H9 (cell line): ENCODE measurements at regions not wholly inside any gene's neighbourhood (a gene's known extent, or its start where the extent isn't known, plus 50 kb on each side); places are given as distances from the start of the nearest gene placed in this dataset.

Experiments
- DNase-seq: peaks from one replicate; pipeline ENCODE4 v3.0.0-alpha.2; 2017
- H2AFZ ChIP-seq: one replicate; pipeline ENCODE4 v1.6.1; 2013; ENCODE audit warnings: mild to moderate bottlenecking, low read length, control low read depth, moderate library complexity
- H2AK5ac ChIP-seq: 2 replicates; pipeline ENCODE4 v1.6.1; 2013; ENCODE audit warnings: low read length, control low read depth, mixed read lengths; ENCODE audit not compliant: insufficient read length
- H2BK120ac ChIP-seq: one replicate; pipeline ENCODE4 v1.6.1; 2013; ENCODE audit warnings: low read depth, mild to moderate bottlenecking, low read length, control low read depth, inconsistent platforms; ENCODE audit not compliant: poor library complexity, severe bottlenecking
- H2BK12ac ChIP-seq: 2 replicates; pipeline ENCODE4 v1.6.1; 2013; ENCODE audit warnings: low read length, control low read depth, mixed read lengths, low read depth; ENCODE audit not compliant: insufficient read length
- H2BK15ac ChIP-seq: 2 replicates; pipeline ENCODE4 v1.6.1; 2013; ENCODE audit warnings: low read depth, low read length, control low read depth
- H2BK20ac ChIP-seq: one replicate; pipeline ENCODE4 v1.6.1; 2013; ENCODE audit warnings: low read depth, mild to moderate bottlenecking, low read length, control low read depth, inconsistent platforms; ENCODE audit not compliant: poor library complexity, severe bottlenecking
- H2BK5ac ChIP-seq: 2 replicates; pipeline ENCODE4 v1.6.1; 2013; ENCODE audit warnings: low read length, control low read depth, mixed read lengths; ENCODE audit not compliant: insufficient read length
- H3K14ac ChIP-seq: 2 replicates; pipeline ENCODE4 v1.6.1; 2013; ENCODE audit warnings: low read length, control low read depth; ENCODE audit not compliant: insufficient read depth
- H3K18ac ChIP-seq: 2 replicates; pipeline ENCODE4 v1.6.1; 2013; ENCODE audit warnings: low read depth, mild to moderate bottlenecking, mixed read lengths, low read length, control low read depth; ENCODE audit not compliant: insufficient read length
- H3K23ac ChIP-seq: 2 replicates; pipeline ENCODE4 v1.6.1; 2013; ENCODE audit warnings: low read length, control low read depth, mixed read lengths, low read depth; ENCODE audit not compliant: insufficient read length
- H3K23me2 ChIP-seq: 2 replicates; pipeline ENCODE4 v1.6.1; 2013; ENCODE audit warnings: low read depth, mild to moderate bottlenecking, mixed read lengths, low read length, control low read depth; ENCODE audit not compliant: insufficient read length, poor library complexity, severe bottlenecking
- H3K27ac ChIP-seq: 2 replicates; pipeline ENCODE4 v1.5.1; 2013; ENCODE audit warnings: low read length, control low read depth, mixed read lengths, low read depth; ENCODE audit not compliant: insufficient read length
- H3K27me3 ChIP-seq: 2 replicates; pipeline ENCODE4 v1.6.1; 2013; ENCODE audit warnings: low read length, control low read depth, inconsistent platforms; ENCODE audit not compliant: insufficient read depth
- H3K4ac ChIP-seq: 2 replicates; pipeline ENCODE4 v1.6.1; 2013; ENCODE audit warnings: low read depth, mild to moderate bottlenecking, control low read depth, inconsistent platforms, low read length, moderate library complexity
- H3K4me1 ChIP-seq: 2 replicates; pipeline ENCODE4 v1.6.1; 2013; ENCODE audit warnings: low read length, control low read depth, inconsistent platforms; ENCODE audit not compliant: insufficient read depth
- H3K4me2 ChIP-seq: 2 replicates; pipeline ENCODE4 v1.6.1; 2013; ENCODE audit warnings: low read length, control low read depth, mixed read lengths; ENCODE audit not compliant: insufficient read length, insufficient read depth
- H3K56ac ChIP-seq: 2 replicates; pipeline ENCODE4 v1.6.1; 2013; ENCODE audit warnings: low read depth, mild to moderate bottlenecking, mixed read lengths, low read length, control low read depth; ENCODE audit not compliant: insufficient read length
- H3K79me1 ChIP-seq: 2 replicates; pipeline ENCODE4 v1.6.1; 2013; ENCODE audit warnings: low read depth, mild to moderate bottlenecking, moderate library complexity, low read length, control low read depth, inconsistent platforms; ENCODE audit not compliant: insufficient read depth, poor library complexity, severe bottlenecking
- H3K79me2 ChIP-seq: 2 replicates; pipeline ENCODE4 v1.6.1; 2013; ENCODE audit warnings: low read length, control low read depth, inconsistent platforms; ENCODE audit not compliant: insufficient read depth
- H3K9ac ChIP-seq: 2 replicates; pipeline ENCODE4 v1.6.1; 2013; ENCODE audit warnings: low read length, control low read depth, mixed read lengths; ENCODE audit not compliant: insufficient read length; ENCODE audit errors: extremely low read depth
- H3K9me3 ChIP-seq: one replicate; pipeline ENCODE4 v1.6.1; 2013; ENCODE audit warnings: low read depth, low read length, inconsistent platforms; ENCODE audit not compliant: control insufficient read depth
- H3T11ph ChIP-seq: one replicate; pipeline ENCODE4 v1.6.1; 2013; ENCODE audit warnings: mild to moderate bottlenecking, low read length, control low read depth, inconsistent platforms
- H4K20me1 ChIP-seq: one replicate; pipeline ENCODE4 v1.6.1; 2013; ENCODE audit not compliant: control insufficient read depth, insufficient read length, insufficient read depth
- H4K5ac ChIP-seq: 2 replicates; pipeline ENCODE4 v1.6.1; 2013; ENCODE audit warnings: low read depth, mild to moderate bottlenecking, mixed read lengths, low read length, control low read depth; ENCODE audit not compliant: insufficient read length
- H4K8ac ChIP-seq: replicated peaks from 2 replicates; pipeline ENCODE4 v1.6.1; 2013; ENCODE audit warnings: low read length, control low read depth, mixed read lengths, low read depth; ENCODE audit not compliant: insufficient read length
- H4K91ac ChIP-seq: 2 replicates; pipeline ENCODE4 v1.6.1; 2013; ENCODE audit warnings: low read depth, mild to moderate bottlenecking, moderate library complexity, mixed read lengths, low read length, control low read depth; ENCODE audit not compliant: insufficient read length
- H3K27ac Mint-ChIP-seq, 3 experiments: 2 replicates in 2 of 3; 3 replicates in 1 of 3; pipeline ENCODE4 v1.8.0; 2020 to 2021; ENCODE audit warnings: mixed read lengths in 3 of 3, mild to moderate bottlenecking in 1 of 3, moderate library complexity in 1 of 3
- H3K27me3 Mint-ChIP-seq: 2 replicates; pipeline ENCODE4 v1.8.0; 2021; ENCODE audit warnings: low read depth, mild to moderate bottlenecking, moderate library complexity, mixed read lengths
- H3K36me3 Mint-ChIP-seq, 3 experiments: 2 replicates in 2 of 3; 3 replicates in 1 of 3; pipeline ENCODE4 v1.8.0; 2020 to 2021; ENCODE audit warnings: low read depth in 3 of 3, mixed read lengths in 3 of 3; ENCODE audit not compliant: insufficient read depth in 1 of 3
- H3K4me1 Mint-ChIP-seq, 2 experiments: 2 replicates each; pipeline ENCODE4 v1.8.0; 2020; ENCODE audit warnings: mixed read lengths in 2 of 2
- H3K4me3 Mint-ChIP-seq, 2 experiments: 2 replicates in 1 of 2; 3 replicates in 1 of 2; pipeline ENCODE4 v1.8.0; 2020 to 2021; ENCODE audit warnings: mild to moderate bottlenecking in 2 of 2, mixed read lengths in 2 of 2, moderate library complexity in 1 of 2
- H3K9me3 Mint-ChIP-seq, 2 experiments: 2 replicates in 1 of 2; 3 replicates in 1 of 2; pipeline ENCODE4 v1.8.0; 2020; ENCODE audit warnings: mild to moderate bottlenecking in 2 of 2, mixed read lengths in 2 of 2, moderate library complexity in 1 of 2
- WGBS: extraction: QIAGEN DNeasy Blood & Tissue Kit; methylation state at CpG from one replicate; pipeline ENCODE4 v1.1.7; 2013; ENCODE audit warnings: missing lambda C conversion rate, low lambda C conversion rate, mixed read lengths; ENCODE audit not compliant: insufficient read length; ENCODE audit errors: extremely low coverage; 5-methylcytosine and 5-hydroxymethylcytosine counted together
- TF ChIP-seq, protein P1 (sequence below): fragments of 200-600 bp; sonication (generic); conservative IDR thresholded peaks from 3 replicates; pipeline ENCODE4 v1.8.0; 2021; ENCODE audit warnings: antibody characterized with exemption, mild to moderate bottlenecking

DNA sequence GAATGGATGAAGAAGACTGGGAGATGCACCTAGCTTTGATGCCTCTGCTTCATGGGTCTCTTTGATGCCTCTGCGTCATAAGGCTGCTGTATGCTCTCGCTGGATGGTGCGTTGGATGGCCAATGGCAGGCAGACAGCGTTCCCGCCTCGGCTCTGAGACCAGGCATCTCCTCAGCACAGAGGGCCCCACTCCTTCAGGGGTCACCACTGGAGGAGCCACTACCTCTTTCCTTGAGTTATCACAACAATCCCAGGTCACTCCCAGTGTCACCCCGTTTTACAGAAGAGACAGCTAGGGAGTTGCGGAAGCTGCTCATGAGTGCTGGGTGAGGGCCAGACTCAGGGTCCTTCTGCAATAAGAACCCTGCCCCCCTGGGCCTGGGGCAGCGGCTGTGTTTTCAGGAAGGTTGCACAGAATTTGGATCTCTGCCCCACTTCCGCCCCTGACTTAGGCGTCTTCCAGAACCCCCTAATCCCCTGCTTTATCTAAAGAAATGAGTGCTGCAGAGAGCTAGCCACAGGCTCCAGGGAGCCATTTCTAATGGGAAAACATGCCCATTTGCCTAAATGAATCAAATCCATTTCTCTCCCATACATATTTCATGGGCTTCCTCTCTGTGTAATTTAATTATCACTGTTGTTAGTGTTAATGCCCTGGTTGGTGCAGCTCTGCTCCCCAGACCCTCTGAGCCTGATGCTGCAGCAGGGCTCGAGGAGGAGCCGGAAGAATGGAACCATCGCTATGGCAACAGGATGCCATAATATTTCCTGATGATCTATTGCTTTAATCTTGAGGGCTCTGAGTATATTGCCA is 131.8 kb upstream of the HS6ST1 start:
- Histone ChIP-seq H2BK120ac (no peak overlapping the region), H2AFZ (no peak overlapping the region), H3K9me3 (no peaks in the 10 kb centered on the region), H3K4me2 (no peak overlapping the region), H4K91ac (no peak overlapping the region), H3T11ph (no peak overlapping the region), H3K23ac (no peak overlapping the region), H2BK15ac (no peak overlapping the region), H4K5ac (no peak overlapping the region), H4K20me1 (no peaks in the 10 kb centered on the region), H2BK20ac (no peak overlapping the region), H3K27ac (no peak overlapping the region), H2BK12ac (no peak overlapping the region), H3K4me1 (no peaks in the 10 kb centered on the region), H3K79me2 (no peaks in the 10 kb centered on the region), H3K14ac (no peak overlapping the region), H3K79me1 (no peaks in the 10 kb centered on the region), H3K9ac (no peak overlapping the region), H3K56ac (no peak overlapping the region), H2BK5ac (no peak overlapping the region), H2AK5ac (no peak overlapping the region), H4K8ac (no peak overlapping the region), H3K4ac (no peak overlapping the region), H3K18ac (no peak overlapping the region), H3K23me2 (no peaks in the 10 kb centered on the region), H3K27me3 (no peaks in the 10 kb centered on the region)
- Mint-ChIP-seq H3K4me3 (no peak overlapping the region), H3K27ac (peak overlapping the region in 2 of 3 experiments; percentile 38 to 86; a peak in 3 of 7 replicates), H3K36me3 (peaks cover 0 to 6% (median 0%) of the 10 kb centered on the region in 3 experiments; a peak in 2 of 7 replicates), H3K4me1 (peaks cover 0 to 3% of the 10 kb centered on the region in 2 experiments; a peak in 2 of 4 replicates), H3K27me3 (peaks cover 11% of the 10 kb centered on the region), H3K9me3 (peaks cover 8 to 16% of the 10 kb centered on the region in 2 experiments; a peak in 3 of 5 replicates)
- no CpG with 5 or more reads among the region's 14 CpGs for WGBS
- peak; percentile 20 for DNase-seq
- TF ChIP-seq, protein P1, sequence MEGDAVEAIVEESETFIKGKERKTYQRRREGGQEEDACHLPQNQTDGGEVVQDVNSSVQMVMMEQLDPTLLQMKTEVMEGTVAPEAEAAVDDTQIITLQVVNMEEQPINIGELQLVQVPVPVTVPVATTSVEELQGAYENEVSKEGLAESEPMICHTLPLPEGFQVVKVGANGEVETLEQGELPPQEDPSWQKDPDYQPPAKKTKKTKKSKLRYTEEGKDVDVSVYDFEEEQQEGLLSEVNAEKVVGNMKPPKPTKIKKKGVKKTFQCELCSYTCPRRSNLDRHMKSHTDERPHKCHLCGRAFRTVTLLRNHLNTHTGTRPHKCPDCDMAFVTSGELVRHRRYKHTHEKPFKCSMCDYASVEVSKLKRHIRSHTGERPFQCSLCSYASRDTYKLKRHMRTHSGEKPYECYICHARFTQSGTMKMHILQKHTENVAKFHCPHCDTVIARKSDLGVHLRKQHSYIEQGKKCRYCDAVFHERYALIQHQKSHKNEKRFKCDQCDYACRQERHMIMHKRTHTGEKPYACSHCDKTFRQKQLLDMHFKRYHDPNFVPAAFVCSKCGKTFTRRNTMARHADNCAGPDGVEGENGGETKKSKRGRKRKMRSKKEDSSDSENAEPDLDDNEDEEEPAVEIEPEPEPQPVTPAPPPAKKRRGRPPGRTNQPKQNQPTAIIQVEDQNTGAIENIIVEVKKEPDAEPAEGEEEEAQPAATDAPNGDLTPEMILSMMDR, result no peak
